CD4-positive, alpha-beta T cell treated with Interleukin-4 for 1 hour (primary cell): ENCODE measurements at regions not wholly inside any gene's neighbourhood (a gene's known extent, or its start where the extent isn't known, plus 50 kb on each side); places are given as distances from the start of the nearest gene placed in this dataset.
A peak's percentile ranks its signal among the peaks of the same experiment; 100 is the strongest.

Experiments
- DNase-seq, 2 donors: peaks; one replicate each; pipeline ENCODE4 v3.0.0-alpha.2; 2020 to 2022

DNA sequence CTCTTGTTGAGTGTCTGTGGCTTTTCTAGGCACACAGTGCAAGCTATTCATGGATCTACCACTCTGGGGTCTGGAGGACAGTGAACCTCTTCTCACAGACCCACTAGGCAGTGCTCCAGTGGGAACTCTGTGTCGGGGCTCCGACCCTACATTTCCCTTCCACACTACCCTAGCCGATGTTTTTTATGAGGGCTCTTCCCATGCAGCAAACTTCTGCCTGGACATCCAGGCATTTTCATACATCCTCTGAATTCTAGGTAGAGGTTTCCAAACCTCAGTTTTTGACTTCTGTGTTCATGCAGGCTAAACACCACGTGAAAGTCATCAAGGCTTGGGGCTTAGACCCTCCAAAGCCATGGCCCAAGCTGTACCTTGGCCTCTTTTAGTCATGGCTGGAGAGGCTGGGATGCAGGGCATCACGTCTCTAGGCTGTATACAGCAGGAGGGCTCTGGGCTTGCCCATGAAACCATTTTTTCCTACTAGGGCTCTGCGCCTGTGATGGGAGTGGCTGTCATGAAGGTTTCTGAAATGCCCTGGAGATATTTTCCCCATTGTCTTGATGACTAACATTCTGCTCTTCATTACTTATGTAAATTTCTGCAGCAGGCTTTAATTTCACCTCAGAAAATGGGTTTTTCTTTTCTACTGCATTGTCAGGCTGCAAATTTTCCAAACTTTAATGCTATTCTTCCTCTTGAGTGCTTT lies 249.8 kb upstream of the CPEB2 start:
- DNase-seq = no peak

DNA sequence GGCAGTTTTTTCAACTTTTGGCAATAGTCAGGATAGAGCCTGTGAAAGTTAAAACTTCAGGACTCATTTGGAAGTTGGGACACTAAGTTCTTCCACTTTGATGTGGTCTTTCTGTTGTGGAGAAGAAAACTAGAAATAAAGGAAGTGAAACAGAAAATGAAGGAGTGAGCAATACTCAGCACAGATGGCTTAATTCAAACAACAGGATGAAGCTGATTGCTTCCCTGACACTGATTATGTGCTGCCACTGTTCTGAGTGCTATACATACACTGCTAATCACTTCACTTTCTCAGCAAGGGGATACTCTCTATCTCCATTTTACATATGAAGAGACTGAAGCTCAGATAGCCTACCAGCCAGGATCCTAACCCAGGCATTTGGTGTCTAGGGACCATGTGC lies 235.1 kb upstream of the CPEB2 start:
- DNase-seq = no peak

DNA sequence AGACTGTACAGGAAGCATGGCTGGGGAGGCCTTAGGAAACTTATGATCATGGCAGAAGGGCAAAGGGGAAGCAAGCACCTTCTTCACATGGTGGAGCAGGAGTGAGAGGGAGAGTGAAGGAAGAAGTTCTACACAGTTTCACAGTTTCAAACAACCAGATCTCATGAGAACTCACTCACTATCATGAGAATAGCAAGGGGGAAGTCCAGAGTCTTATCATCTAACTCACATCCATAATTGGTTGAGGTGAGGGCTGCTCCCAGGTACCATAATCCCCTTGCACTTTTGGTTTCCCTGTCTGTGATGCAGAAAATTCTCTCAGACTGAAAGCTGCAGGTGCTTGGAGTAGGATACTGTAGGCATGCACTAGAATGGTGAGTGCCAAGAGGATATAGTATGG lies 233.8 kb upstream of the CPEB2 start:
- no peak for DNase-seq

DNA sequence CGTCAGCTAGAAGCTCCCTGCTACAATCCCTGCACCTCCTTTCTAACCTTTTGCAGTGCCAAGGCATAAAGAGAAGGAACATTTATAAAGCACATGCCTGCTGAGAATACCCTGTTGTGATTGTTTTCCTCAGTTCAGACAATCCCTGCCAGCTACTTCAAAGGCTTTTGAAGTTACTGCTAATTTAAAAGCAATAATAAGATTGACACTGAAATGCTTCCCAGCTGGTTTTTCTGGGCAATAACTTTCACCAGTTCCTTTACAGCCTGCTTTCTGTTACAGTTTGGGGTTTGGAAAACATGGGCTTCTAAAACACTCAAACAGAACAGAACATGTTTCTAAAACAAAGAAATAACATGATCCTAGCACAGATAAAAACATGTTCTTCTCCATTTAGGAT lies 232.3 kb upstream of the CPEB2 start:
- DNase-seq = no peak

DNA sequence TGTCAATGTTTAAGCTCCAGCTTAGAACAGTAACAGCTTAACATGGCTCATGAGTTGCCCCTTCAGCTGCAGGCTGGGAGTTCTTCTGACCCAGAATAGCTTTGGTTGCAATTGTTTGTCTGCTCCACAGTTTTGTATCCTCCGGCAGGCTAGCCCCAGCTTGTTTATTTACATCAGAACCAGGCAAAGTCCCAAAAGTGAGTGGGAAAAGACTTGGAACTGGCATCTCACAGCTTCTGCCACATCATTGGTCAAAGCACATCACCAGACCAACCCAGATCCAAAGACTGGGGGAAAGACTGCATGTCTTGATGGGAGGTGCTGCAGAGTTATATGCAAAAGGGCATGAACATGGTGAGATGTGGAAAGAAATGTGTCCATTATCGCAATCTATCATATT lies 231.2 kb upstream of the CPEB2 start:
- DNase-seq = no peak

DNA sequence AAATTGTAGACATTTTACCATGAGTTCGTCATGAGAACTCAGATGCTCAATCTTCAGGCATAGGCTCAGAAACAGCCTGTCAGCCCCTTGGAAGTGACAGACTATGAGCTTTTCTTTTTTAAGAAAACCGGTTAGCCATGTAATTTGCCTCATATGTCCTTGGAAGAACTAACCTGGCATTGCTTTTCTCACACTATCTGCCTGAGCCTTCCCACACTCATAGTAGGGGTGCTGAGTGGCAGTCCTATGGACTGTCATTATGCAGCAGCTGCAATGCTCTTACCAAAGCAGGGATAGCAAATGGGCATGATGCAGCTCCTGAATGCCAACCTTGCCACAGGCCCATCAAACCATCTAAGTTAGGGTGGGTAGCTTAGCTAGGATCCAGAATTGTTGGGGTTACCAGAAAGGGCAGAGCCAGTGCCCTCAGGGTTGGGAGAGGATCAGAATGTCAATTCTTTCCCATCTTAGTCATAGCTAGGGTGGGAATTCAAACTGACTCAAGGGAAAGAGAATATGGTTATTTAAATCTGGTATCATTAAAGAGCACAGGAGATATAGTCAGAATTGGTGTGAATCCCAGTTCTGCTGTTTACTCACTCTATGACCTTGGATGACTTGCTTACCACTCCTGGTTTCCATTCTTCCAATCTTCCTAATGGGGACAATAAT lies 230.6 kb upstream of the CPEB2 start:
- DNase-seq = no peak

DNA sequence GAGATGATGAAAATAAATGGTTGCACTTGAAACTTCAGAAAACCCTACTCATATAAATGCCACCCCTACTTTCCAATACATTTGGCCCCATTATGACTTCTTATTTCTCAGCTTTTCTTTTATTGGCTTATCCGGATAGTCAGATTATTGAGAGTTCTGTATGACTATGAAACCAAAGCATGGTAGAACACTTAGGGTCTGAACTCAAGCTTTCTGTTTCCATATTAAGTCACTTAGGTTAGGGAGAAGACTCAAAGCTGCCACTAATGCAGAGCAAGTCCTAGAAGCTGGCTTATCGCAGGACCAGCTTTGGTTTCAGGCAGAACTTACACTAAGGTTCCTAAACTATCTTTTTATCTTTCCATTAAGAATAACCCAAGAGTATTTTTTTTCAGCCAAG lies 229.9 kb upstream of the CPEB2 start:
- DNase-seq = no peak

DNA sequence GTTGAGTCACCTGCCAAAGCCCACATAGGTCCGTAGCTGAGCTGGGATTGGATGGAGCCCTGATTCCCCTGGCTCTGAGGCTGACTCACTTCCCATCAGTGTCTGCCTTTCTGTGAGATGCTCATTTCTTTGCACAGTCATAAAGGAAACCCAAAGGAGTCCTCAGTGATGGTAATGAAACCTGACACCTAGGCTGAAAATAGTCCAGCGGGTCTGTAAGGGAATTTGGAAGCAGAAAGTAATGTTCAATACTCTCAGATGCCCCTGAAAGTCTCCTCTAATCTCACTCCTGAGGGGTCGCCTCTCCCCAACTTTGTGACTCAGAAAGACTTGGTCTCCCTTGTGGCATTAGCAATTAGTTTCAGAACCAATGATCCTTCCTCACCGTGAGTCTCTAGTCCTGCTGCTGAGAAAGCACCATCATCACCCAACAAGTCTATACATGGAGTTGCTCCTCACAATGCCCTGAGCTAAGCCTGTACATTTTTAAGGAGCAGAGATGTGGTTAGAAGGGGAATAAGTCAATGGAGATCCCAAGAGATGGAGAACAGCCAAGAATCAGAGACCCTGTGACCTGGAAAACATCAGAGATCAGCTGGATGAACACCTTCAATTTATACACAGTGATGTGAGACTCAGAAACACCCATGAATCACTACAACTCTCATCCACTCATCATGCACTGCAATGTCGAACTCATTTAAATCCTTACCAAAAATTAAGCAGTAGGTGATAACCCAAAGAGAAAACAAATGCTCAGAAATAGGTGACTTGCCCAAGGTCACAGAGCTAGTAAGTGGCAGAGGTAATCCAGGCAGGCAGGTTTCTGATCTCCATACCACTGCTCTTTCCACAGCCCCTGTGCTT lies 219.0 kb upstream of the CPEB2 start:
- DNase-seq = no peak

DNA sequence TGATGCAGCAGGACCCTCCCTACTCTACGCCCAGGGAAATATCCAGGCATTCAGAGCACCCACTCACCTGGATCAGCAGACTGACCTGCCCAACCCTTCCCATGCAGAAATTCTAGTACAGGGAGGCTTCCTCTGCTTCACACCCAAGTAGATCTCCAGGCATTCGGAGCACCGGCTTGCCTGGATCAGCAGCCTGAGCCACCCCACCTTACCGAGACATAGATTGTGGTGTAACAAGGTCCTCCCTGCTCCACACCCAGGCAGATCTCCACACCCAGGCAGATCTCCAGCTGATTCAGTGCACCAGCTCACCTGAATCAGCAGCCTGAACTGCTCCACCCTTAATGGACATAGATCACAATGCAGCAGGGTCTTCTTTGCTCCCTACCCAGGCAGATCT lies 215.1 kb upstream of the CPEB2 start:
- DNase-seq = no peak

DNA sequence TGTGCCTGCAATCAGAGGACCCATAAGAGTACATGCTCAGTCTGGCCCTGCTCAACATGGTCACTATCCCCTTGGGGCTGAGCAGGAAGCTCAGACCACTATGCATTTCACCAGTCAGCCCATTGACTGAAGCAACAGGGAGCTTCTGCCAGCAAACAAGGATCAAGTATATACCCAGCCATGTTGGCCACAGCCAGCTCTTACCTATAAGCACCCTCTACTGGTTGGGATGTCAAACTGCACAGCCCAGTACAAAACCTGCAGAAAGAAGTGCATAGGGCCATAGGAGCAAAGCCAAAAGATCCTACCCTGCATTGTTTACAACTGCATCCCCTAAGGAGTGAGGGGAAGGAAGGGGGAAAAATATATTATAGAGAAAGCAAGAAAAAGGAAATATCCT lies 214.4 kb upstream of the CPEB2 start:
- peak; percentile 7 to 16 for DNase-seq

DNA sequence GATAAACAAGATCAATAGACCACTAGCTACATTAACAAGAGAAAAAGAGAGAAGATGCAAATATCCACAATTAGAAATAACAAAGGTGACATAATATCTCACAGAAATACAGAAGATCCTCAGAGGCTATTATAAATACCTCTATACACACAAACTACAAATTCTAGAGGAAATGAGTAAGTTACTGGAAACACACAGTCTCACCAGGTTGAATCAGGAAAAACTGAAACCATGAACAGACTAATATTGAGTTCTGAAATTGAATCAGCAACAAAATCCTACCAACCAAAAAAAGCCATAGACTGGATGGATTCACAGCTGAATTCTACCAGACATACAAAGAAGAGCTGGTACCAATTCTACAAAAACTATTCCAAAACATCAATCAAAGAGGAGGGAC lies 211.8 kb upstream of the CPEB2 start:
- no peak for DNase-seq

DNA sequence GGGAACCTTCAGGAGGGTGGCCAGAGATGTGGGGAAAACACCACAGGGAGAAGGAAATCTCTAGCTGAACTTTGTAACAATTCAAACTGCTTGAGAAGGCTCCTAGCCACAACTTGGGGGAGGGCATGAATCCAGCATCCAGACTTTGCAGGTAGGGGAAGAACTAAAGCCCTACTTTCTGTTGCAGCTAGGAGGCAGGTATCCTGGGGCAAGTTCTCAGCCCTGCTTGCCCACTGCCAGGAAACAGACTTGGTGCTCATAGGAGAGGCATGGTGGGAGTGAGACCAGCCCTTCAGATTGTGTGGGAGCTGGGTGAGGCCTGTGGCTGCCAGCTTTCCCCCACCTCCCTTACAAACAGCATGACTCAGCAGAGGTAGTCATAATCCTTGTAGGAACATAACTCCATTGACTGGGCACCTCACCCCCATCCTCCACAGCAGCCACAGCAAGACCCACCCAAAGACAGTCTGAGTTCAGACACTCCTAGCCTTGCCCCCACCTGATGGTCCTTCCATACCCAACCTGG lies 209.5 kb upstream of the CPEB2 start:
- DNase-seq = no peak

DNA sequence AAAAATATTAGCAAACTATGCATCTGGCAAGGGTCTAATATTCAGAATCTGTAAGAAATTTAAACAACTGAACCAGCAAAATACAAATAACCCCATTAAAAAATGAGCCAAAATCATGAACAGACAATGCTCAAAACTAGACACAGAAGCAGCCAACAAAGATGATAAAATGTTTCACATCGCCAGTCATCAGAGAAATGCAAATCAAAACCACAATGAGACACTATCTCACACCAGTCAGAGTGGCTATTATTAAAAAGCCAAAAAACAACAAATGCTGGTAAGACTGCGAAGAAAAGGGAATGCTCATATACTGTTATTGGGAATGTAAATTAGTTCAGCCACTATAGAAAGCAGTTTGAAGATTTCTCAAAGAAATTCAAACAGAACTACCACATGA lies 201.3 kb upstream of the CPEB2 start:
- no peak for DNase-seq

DNA sequence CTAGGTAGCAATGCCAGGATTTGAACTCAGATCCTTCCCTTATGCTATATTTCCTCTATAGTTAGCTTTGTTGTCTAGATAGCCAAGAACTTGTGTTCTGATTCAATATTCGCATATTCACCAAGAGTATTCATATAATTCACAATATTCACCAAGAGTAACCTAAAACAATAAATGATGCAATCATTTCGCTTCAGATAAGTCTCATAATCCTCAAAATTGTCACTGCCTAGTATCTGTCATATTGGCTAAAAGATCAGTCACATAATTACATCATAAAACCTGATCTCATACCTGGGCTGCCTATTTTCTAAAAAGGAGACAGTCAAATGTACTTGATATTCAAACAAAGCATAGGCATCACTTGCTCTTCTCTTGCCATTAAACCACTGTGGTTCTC lies 199.7 kb upstream of the CPEB2 start:
- no peak for DNase-seq

DNA sequence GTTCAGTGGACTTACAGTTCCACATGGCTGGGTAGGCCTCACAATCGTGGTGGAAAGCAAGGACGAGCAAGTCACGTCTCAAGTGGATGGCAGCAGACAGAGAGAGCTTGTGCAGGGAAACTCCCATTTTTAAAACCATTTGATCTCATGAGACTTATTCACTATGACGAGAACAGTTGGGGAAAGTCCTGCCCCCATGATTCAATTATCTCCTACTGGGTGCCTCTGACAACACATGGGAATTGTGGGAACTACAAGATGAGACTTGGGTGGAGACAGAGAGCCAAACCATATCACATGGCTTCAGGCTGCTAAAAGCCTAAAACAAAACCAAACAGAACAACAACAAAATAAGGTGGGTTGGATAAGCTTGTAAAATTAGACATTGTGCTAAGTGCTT lies 194.4 kb upstream of the CPEB2 start:
- no peak for DNase-seq

DNA sequence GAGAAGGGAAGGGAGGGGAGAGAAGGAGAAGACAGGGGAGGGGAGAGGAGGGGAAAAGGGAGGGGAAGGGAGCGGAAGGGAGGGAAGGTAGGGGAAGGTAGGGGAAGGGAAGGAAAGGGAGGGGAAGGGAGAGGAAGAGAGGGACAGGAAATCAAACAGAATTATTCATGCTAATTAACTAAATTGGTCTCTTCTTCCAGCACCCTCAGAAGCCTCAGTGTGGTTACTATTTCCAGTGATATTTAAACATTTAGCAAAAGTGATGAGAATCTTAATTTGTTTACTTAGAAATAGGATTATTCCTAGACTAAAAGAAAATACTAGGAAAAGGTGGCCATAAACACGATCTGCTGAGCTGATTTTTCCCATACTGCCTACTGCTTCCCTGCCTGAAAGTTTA lies 193.1 kb upstream of the CPEB2 start:
- no peak for DNase-seq

DNA sequence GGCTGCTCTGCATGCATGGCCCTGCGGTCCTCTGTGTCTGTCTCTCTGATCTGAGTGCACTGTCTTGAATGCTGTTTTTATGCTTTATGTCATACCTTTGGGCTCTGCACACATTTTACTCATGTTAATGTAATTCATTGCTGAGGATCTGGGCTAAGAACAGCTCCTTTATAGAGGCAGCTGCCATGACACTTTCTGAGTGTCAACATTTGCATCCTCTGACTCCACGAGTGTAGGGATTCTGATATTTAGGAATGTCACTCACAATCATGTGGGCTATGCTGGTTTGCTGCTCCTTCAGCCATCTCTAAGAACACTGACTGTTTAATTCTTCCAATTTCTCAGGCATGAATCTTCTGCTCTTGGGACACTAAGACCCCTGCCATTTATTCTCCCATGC lies 192.2 kb upstream of the CPEB2 start:
- DNase-seq = no peak

DNA sequence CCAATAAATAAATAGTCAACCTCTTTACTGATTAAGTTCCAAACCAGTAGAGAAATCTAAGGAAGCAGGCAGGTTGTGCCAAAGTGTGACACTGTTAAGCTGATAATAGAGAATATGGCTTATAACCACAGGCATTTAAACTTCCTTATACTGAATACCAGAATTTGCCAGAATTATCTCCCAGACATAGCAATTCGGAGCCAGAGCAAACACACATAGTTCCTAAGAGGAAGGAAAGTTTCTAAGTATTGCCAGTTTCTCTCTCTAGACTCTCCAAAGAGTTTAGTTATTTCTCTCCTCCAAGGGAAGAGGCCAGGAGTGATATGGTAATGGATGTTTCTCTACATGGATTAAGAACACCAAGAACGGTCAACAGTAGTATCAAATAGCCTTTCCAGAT lies 191.7 kb upstream of the CPEB2 start:
- no peak for DNase-seq

DNA sequence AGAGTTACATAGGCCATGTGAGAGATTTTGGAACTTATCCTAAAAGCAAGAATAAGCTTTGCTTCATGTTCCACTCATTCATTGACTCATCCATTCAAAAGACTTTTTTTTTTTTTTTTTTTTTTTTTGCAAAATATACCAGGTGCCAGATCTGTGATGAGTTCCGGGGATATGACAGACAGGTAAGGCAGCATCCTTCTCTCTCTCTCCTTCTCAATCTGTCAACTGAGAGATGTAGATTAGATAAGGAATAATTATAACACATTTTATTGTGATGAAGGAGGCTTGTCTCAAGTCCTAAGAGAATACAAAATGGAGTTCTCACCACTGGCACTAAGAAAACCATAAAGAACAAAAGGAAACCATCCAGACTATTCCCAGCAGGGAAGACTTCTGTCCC lies 190.2 kb upstream of the CPEB2 start:
- DNase-seq = no peak

DNA sequence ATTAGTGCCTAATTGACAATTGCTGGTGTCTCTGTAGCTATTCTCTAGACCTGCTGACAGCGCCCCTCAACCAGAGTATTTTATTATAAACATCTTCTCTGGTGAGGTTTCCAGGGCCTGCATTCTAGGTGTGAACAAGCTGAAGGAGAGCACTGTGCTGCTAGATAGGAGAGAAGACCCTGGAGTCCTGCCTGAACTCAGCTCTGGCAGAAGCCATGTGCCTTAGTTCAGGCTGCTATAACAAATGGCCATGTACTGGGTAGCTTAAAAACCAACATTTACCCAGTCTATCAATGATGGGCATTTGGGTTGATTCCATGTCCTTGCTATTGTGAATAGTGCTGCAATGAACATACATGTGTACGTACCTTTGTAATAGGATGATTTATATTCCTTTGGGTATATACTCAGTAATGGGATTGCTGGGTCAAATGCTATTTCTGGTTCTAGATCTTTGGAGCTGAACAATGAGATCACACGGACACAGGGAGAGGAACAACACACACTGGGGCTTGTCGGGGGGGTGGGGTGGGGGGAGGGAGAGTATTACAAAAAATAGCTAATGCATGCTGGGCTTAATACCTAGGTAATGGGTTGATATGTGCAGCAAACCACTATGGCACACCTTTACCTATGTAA lies 185.5 kb upstream of the CPEB2 start:
- DNase-seq = no peak

DNA sequence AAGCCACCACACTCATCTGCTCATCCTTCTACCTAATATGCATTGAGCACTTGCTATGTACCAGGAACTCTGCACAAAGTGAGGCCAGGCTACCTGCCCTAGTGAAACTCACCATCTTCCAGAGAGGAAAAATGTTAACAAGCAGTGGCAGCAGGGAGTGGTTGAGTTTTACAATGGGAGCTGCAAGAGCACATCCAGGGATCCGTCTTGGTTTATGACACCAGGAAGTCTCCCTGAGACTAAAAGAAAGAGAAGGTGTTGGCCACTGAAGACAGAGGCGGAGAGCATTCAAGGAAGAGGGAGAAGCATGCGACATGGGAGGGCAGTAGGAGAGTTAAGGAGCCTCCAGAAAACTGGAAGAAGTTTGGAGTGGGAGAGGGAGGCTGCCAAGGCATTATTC lies 178.1 kb upstream of the CPEB2 start:
- DNase-seq = no peak

DNA sequence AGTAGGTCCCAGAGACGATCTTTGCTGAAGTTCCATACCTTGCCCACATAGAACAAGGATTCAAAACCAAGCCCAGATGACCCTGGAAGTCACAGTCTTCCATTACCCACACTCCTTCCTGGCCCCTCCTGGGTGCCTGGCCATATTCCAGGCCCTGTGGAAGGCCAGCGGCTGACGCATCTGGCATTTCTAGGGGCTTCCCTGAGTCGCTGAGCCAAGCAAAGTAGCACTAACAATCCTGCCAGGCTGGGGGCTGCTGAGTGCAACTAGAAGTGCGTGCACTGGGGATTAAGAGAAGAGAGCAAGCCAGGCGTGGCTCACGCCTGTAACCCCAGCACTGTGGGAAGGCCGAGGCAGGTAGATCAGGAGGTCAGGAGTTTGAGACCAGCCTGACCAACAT lies 175.2 kb upstream of the CPEB2 start:
- DNase-seq = no peak

DNA sequence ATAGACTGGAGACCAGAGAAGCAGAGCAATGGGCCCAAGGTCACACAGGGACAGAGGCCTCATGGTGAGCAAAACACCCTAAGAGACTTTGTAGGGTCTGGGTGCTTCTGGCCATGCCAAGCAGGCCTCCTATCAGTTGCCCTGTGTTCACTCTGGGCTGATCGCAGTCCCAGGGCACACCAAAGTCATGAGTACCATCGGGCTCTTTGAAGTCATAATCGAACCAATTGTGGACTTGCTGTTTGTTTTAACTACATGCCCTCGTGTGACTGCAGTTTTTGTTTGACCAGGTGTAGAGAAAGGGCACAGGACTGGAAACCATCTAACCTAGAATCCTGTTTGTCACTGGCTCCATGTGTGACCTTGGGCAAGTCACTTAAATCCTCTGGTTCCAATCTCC lies 172.5 kb upstream of the CPEB2 start:
- DNase-seq = no peak
